Ureter (tissue), 1 donor: ENCODE measurements at regions not wholly inside any gene's neighbourhood (a gene's known extent, or its start where the extent isn't known, plus 50 kb on each side); places are given as distances from the start of the nearest gene placed in this dataset.
"Not testable (repeated sequence)": the region's sequence is repeated elsewhere in the genome, so short reads cannot be mapped to it uniquely, and the experiment has no call there.

Experiments
- DNase-seq: peaks from one replicate; pipeline ENCODE4 v3.0.0-alpha.2; 2020; ENCODE audit warnings: low spot score
- donor health status: DM: yes; HTN: yes; CAD: no.

DNA sequence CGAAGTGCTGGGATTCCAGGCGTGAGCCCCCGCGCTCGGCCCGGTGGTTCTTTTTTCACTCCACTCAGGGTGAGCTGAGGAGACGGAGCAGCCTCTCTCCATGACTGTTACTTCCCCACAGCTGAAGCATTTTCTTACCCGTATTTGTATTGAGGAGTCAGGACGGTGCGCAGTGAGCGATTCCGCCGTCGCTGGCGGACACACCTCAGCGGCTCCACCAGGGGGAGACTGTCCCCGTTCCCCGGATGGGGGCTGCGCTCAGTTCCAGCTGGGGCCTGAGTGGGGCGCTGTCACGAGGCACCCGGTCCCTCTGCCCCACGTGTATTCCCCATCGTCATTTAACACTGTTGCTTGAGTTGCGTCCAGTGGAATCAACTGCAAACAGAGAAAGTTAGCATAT is 844.0 kb upstream of the FRG1 start:
- no peak for DNase-seq

DNA sequence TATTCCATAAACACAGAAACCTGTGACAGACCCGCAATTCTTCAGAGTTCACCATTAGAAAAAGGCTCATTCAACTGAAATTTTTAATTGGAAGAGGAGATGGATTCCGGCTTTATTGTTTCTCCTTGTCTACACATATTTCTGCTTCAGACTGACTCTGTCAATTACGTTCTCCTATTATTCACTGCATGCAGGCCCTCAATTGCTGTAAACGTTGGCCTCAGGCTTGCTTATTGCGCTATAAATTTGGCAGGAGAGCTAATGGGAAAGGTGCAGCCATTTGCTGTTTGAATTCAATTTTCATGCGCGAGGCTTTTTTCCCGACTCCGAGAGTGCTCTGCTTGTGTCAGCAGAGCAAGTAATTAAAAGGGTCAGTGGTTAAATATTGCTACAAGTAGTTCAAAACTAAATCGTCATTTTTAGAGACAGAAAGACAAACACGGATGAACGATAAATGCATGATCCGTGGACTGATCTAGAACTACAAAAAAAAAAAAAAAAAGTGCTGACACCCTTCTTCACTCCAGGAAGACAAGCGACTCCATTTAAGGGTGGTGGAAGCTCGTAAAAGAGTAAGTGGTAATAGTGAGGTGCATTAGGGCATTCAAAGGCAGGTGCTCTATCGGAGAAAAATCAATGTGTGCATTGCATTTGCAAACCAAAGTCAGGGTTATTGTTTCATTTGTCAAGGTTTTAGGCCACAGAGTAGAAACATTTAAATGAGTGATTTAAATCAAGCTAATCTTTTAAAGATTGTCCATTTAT is 841.6 kb upstream of the FRG1 start:
- DNase-seq = no peak

DNA sequence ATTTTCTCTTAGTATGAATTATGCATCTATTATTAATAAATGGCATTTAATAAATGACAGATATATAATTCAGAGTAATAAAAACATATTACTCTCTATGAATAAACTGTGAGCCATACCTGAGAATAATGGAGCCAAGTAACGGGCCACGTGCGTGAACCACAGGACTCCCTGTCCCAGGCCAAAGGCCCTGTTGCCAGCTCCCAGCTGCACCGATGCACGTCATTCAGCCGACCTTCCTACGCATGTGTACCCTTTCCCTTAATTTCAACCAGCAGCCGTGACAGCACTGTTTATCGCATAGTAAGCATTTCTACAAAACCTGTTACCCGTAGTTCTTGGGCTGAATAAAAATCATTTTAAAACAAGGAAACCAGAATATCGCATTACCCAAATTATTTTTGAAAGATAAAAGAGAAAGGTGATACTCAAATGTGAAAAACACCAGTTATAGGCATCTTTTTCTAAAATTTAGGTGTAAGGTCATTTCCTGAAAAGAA is 827.2 kb upstream of the FRG1 start:
- no peak for DNase-seq

DNA sequence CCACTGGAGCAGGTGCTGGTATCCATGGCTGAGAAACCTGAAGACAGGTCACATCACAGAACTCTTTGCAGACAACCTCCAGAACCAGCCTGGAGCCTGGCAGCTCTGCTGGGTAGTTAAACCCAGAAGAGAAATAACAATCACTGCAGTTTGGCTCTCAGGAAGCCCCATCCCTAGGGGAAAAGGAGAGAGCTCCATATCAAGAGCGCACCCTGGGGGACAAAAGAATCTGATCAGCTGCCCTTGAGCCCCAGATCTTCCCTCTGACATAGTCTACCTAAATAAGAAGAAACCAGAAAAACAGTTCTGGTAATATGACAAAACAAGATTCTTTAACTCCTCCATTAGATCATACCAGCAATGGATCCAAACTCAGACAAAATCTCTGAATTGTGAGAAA is 823.2 kb upstream of the FRG1 start:
- DNase-seq = no peak

DNA sequence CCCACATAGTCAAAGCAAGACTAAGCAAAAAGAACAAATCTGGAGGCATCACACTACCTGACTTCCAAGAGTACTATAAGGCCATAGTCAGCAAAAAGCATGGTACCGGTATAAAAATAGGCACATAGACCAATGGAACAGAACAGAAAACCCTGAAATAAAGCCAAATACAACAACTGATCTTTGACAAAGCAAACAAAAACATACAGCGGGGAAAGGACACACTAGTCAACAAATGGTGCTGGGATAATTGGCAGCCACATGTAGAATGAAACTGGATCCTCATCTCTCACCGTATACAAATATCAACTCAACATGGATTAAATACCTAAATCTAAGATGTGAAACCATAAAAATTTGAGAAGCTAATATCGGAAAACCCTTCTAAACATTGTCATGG is 819.3 kb upstream of the FRG1 start:
- DNase-seq = no peak

- DNase-seq = no peak
Observed at GRCh38 chr4:189124149-189124758, 816.4 kb upstream of the FRG1 start.

- DNase-seq = no peak
Observed at GRCh38 chr4:189124791-189125190, 815.9 kb upstream of the FRG1 start.

DNA sequence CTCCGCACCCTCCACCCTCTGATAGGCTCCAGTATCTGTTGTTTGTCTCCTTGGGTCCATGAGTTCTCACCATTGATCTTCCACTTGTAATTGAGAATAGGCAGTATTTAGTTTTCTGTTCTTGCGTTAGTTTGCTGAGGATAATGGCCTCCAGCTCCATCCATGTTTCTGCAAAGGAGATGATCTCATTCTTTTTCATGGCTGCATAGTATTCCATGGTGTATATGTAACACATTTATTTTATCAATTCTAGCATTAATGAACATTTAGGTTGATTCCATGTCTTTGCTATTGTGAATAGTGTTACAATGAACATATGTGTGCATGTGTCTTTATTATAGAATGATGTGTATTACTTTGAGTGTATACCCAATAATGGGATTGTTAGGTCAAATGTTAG is 814.6 kb upstream of the FRG1 start:
- no peak for DNase-seq

DNA sequence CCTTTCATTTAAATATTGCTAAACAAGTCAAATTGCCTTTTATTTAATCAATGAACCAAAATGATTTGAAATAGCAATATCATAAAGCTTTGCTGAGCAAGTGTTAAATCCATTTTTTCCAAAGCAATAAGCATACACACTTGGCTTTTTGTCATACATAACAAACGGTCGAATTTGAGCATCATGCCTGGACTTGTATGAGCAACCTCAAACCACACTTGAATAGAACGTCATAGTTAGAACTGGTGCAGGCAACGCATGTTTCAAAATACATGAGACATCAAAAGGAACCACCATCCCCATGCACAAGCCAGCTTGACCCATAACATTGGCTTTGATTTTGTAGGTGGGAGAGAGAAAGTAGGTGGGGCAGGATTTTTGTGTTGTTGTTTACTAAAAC is 812.3 kb upstream of the FRG1 start:
- DNase-seq = no peak

DNA sequence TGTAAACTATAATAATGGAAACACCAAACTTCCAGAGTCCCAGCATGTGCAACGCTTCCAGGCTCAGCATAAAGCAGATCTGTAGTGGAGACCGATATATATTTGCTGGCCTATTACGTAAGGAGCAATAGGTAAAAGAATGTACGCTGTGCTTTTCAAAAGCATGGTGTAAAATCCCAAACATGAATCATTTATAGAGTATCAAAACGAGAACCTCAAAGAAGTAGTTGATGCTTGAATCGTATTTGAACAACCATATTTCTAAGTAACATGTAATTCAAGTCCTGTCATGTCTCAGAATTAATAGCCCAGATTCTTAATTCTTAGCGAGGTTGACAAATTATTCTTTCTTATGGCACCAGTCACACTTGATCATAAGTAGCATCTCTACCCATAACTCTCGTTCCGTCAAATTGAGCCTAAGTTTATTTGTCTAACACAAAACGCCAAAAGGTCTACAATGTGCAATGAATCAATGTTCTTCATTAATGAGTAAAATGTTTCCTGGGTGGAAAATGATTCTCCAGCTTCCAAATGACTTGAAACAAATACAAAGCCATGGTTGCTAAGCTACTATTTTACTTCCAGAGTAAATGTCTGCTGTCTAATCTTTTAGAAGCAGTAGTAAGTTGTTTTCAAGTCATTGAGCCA is 811.5 kb upstream of the FRG1 start:
- DNase-seq = no peak

GRCh38 chr4:189131118-189131517 is 809.6 kb upstream of the FRG1 start:
- no peak for DNase-seq

DNA sequence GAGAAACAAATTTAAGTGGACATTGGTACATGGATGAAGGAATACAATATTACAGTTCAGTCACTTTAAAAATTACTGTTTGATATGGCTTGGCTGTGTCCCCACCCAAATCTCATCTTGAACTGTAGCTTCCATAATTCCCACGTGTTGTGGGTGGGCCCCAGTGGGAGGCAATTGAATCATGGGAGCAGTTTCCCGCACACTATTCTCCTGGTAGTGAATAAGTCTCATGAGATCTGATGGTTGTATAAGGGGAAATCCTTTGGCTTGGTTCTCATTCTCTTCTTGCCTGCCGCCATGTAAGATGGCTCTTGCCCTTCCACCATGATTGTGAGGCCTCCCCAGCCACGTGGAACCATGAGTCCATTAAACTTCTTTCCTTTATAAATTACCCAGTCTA is 804.2 kb upstream of the FRG1 start:
- no peak for DNase-seq

GRCh38 chr4:189143263-189143952 is 797.3 kb upstream of the FRG1 start:
- DNase-seq = no peak

DNA sequence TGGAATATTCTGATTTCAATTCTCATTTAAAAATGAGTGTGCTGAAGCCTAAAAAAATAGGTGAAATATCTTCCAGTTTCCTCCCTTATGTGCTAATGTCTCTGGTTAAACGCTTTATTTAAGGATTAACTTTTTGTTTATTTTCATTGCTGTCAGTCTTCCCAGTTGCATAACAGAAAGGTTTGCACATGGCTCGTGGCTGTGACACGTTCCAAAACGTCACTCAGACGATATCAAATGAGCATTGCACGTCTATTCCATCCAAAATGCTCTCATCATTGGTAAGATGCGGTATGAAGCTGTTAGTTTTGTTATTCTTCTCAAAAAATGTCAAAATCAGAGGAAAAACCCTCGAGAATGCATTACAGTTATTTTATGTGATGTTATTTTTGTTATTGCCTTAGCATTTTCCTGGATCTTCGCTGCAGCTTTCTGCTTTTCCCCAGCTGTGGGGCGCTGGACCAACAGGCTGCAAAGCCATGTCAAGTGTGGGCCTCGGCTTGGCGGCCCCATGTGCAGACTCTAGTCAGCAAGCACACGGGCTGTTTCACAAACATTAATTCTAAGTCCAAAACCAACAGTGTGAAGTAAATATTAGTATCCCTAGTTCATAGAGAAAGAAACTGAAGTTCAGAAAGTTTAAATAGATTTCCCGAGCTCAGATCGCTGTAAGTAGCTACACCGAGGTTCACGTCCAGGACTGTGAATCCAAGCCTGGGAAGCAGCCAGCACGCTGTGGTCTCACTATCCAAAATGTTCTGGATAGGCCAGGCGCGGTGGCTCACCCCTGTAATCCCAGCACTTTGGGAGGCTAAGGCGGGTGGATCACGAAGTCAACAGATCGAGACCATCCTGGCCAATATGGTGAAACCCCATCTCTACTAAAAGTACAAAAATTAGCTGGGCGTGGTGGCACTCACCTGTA is 793.4 kb upstream of the FRG1 start:
- DNase-seq = no peak

DNA sequence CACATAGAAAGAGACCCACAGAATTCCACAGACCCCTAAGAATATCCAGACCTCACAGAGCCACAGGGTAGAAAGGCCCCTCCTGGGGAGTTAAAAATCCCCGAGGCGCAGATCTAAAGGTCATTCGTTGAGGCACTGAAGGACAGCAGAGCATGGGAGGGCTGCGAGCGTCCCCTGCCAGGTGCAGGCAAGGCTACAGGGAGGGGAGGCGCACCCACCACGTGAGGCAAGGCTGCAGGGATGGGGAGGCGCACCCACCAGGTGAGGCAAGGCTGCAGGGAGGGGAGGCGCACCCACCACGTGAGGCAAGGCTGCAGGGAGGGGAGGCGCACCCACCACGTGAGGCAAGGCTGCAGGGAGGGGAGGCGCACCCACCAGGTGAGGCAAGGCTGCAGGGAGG is 785.6 kb upstream of the FRG1 start:
- DNase-seq = not testable (repeated sequence)

DNA sequence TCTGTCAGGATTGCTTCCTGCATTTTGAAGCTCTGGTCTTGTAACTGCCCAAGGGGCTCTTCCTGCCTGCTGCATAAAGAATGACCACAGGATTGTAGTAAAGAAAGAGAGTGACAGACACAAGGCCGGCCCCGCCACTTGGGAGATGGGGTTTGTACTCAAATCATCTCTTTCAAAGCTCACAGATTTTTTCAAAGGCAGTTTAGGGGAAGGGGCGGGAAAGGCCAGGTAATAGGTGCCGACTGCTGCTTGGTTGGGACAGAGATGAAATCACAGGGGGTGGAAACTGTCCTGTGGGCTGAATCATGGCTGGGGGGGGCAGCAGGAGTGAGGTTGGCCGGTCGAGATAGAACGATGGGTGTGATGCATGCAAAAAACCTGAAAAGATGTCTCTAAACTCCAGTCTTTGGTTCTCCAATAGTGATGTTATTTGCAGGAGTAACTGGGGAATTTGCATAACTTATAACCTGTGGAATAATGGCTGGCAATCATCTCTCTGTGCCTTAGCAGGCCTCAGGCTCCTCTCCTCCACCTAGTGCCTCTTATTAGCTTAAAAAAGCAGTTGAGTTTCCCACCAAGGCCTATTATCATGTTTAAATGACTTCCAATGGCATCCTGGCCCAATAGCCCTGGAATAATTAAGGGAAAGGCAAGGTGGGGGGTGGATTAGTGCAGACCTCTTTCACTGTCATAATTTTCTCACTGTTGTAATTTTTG is 778.4 kb upstream of the FRG1 start:
- DNase-seq = no peak

GRCh38 chr4:189162888-189163287 is 777.8 kb upstream of the FRG1 start:
- no peak for DNase-seq

DNA sequence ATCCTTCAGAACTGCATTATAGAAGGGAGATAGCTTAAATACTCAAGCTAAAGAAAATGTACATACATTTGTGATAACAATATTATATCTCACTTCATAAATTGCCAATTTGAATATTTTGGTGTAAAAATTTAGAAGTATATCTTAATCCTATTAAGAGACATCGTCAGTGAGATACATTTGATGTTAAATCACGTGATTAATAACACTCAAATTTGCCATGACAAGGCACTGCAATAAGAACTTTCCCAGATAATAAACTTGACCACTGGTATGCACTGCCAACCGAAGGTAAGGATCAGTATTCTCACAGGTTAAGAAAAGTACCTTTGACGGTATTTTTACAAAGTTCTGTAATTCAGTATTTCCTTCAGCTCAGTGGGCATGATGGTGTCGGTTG is 764.7 kb upstream of the FRG1 start:
- no peak for DNase-seq

- DNase-seq = no peak
Observed at GRCh38 chr4:189177130-189177529, 763.5 kb upstream of the FRG1 start.

DNA sequence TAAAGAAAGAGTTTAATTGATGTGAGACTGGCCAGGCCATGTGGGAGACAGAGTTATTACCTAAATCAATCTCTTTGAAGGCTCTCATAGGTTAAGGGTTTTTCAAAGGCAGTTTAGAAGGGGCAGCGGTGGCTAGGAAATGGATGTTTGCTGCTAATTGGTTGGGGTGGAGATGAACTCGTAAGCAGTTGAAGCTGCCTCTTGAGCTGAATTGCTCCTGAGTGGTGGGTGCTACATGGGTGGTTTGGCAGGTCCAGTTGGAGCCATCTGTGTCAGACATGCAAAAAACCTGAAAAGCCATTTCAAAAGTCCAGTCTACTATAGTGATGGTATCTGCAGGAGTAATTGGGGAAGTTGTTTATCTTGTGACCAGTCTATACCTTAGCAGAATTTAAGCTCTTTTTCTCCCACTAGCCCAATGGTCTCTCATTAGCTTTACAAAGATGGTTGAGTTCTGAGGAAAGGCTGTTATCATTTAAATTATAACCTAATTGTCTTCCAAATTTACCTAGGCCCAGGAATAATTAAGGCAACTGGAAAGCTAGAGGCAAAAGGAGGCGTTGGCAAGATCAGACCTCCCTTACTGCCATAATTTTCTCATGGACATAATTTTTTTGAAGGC is 762.4 kb upstream of the FRG1 start:
- DNase-seq = no peak
